ENCODE measurements at regions not wholly inside any gene's neighbourhood (a gene's known extent, or its start where the extent isn't known, plus 50 kb on each side); places are given as distances from the start of the nearest gene placed in this dataset.
A peak's percentile ranks its signal among the peaks of the same experiment; 100 is the strongest.

DNA sequence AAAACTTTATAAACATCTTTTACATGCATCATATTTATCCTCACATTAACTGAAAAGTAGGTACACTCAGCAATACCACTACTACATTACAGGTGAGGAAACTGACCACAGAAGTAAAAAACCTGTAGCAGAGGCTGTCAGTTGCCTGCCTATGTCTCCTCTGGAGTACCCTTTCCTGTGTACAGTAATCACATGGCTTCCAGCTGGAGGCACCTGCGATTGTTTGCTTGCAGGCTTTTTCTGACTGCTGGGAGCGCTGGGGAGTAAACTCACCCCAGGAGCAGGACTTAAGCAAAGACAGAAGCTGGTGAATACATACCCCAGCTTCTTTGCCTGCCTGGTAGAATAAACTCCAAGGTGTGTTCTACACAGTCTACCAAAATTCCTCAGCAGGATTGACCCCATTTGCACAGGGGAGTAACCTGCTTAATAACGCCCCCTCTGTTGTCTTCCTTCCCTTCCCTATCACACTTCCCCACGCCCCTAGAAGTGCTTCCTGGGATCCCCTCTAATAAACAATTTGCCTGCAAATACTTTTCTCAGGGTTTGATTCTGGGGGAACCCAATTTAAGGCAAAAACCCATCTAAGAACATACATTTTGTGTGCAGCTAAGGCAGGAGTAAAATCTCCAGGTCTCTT lies 138.9 kb downstream of the PTH2R start:
- peak; percentile 94 for DNase-seq

- no peak for DNase-seq
These were observed 139.5 kb downstream of the PTH2R start for GRCh38 chr2:208546107-208546506.

DNA sequence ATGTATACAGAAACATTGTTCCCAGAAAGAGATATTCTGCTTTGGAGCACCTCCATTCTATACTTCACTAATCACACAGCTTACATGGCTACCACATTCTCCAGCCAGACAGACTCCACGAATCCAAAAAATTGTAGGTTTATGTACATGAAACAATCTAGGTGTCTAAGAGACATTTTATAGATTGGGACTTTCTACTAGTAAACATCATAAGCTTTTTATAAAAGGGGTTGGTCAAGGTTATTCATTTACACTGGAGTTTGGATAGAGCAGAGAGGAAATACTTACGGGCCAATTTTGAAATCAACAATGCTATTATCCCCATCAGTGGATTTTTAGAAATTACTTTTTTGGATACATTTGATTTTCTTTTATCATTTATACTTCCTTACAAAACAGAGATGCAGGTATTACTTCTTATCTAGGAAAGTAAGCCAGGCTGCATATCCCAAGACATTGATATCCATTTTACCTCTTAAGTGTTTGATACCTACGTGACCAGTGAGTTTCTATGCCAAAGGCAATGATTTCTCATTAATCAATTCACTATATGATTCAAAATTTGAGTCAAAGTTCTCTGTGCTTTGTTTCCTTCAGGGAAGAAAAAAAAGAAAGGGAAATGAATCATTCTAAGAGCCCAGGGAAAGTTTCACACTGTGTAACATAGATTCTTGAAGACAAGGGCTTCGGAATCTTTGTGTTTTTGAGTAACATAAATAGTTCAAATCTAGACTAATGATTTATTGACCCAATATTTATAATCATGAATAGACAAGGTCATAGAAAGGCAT lies 140.5 kb downstream of the PTH2R start:
- DNase-seq: no peak

DNA sequence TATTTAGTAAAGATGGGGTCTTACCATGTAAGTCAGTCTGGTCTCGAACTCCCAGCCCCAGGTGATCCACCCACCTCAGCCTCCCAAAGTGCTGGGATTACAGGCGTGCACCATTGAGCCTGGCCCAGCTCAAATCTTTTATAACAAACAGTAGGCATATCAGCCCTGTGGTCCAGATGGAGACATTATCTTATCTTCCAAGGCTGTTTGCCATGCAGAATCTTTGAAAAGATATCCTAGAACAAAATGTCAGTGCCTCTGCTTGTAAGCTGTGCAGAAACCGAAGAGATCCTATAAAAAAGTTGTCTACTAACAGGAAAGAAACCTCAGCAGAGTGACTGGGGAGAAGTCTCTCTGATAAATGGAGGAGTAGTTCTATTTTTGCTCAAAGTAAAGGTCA lies 142.1 kb downstream of the PTH2R start:
- DNase-seq: no peak

GRCh38 chr2:208549546-208550158 lies 143.1 kb downstream of the PTH2R start:
- DNase-seq: no peak

DNA sequence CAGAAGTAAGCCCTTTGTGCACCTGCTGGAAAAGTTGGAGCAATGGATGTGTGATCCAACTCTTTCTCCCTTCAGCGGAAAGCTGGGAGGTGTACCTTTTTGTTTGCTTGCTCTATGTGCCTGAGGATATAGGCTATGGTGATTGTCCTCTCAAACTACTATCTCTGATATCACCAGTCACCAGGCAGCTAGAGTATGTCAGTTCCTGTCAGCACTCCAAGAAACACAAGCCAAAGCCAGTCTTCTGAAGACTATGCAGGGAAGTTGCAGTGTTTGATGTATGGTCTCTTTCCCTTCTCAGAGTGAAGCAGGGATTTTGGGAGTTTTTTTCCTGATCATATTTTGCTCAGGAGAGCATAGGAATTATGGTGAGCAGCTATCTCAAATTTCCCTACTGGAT lies 146.4 kb downstream of the PTH2R start:
- no peak for DNase-seq

- peak; percentile 54 for DNase-seq
These were observed 150.4 kb downstream of the PTH2R start for GRCh38 chr2:208556983-208557484.

DNA sequence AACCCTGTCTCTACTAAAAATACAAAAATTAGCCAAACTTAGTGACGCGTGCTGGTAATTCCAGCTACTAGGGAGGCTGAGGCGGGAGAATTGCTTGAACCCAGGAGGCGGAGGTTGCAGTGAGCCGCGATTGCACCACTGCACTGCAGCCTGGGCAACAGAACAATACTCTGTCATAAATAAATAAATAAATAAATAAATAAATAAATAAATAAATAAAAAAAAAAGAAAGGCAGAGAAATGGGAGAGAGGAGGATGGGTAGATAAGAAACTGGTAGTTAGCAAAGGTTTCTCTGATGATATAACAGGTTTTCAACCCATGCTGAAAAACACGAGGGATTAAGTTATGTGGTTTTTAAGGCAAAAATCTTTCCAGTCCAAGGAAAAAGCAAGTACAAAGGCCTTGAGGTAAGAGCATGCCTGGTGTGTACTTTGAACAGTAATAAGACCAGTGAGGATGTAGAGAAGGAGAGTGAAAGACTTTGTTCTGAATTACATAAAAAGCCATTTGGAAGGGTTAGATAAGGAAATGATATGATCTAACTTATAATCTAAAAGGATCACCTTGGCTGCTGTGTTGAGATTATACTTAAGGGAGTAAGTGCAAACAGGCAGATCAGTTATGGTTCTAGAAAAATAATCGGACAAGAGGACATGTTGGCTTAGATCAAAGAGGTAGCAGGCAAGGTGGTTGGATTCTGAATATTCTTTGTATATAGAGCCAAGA lies 159.3 kb downstream of the PTH2R start:
- no peak for DNase-seq

GRCh38 chr2:208568203-208568602 lies 161.6 kb downstream of the PTH2R start:
- DNase-seq: no peak

DNA sequence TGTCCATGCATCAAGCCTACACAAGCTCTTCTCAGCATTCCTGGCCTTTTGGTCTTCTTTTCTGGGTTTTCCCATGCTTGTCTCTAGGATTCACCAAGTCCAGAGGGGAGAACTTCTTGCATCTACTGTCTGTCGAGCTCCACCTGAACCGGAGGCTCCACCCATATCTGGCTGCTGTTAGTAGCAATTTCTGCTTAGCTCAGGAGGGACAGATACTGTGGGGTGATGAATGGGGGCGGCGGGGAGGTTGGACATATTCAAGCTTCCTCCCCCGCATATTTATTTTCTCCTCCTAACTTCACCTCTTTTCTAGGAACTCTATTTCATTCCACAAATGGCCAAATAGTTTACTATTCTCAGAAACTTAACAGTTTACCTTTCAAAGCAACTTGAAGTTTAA lies 163.5 kb downstream of the PTH2R start:
- DNase-seq: no peak

DNA sequence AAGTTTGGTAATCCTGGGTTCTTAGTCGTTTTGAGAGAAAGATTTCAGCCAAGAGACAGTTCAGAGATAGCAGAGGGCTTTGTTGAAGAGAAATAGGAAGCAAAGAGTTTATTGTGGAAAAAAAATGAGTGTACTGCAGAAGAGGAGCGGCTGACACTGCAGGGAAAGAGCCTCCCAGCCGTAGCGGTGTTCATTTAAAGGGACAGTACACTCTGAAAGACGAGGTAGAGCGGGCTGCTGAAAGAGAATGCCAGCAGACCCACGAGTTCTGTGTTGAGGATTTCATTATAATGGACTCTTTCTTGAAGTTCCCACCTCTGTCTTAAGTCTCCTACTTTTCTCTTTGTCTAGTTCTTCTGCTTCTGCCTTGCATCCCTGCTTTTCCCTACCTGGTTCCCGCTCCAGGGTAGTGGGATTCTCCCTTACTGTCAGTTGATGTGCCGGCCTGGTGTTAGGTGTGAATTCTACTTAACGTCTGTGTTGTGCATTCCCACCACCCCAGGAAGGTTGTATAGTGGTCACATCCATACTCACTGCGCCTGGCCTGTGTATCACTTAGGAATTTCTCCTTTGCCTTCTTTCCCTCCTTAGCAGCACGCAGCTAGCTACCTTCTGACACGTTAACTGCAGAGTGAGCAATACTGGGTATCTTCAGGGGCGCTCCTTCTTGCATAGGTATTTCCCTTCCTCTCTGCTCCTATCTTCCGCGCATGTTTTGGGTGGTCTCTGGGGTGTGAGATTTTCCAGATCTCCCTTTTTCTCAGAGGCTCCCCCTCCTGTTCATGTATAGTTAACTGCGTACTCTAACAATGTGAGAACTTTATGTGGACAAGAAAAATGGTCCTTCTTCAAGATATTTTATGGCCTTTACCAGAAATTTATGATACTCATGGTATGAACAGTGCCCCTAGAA lies 164.5 kb downstream of the PTH2R start:
- no peak for DNase-seq

DNA sequence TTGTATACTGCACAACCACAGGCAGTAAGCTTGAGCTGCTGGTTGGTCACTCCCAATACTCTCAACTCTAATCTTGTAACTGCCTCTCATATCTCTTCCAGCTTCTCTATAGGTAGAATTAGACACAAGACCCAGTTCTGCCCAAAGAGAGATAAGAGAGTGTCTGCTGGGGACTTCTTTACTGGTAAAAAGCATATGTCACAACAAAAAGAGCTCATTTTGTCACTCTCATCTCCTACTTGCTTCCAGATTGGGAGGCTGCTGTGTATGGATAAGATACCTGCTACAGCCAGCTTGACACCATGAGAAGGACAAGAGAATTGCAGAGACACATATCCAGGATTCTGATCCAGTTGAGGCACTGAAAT lies 165.2 kb downstream of the PTH2R start:
- DNase-seq: no peak

DNA sequence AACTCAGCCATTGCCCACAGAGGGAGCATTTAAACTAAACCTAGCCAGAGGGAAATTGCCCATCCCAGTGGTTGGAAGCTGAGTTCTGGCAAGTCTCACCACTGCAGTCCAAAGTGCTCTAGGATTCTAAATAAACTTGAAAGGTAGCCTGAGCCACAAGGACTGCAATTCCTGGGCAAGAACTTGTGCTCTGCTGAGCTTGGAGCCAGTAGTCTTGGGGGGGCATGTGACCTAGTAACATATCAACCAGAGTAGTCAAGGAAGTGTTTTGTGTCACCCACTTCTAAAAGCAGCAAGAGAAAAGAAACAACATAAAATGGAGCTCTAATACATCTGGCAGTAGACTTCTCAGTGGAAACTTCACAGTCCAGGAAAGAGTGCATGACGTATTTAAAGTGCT lies 167.0 kb downstream of the PTH2R start:
- DNase-seq: no peak

DNA sequence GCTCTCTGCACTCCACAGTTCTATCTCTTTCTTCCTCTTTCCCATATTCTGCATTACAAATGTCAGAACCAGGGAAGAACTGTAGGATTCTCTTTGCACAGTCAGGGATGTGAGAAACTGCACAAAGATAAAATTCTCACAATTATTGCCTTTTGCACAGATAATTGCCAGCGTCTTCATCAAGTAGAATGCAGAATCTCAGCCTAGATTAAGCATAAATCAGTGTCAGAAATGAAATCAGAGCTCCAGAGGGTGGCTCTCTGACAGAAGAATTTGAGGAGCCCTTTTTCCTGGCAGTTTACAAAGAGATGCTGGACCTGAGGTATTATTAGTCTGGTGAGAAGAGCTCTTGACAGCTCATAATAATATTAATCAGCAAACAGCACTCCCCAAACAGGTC lies 173.1 kb downstream of the PTH2R start:
- no peak for DNase-seq

DNA sequence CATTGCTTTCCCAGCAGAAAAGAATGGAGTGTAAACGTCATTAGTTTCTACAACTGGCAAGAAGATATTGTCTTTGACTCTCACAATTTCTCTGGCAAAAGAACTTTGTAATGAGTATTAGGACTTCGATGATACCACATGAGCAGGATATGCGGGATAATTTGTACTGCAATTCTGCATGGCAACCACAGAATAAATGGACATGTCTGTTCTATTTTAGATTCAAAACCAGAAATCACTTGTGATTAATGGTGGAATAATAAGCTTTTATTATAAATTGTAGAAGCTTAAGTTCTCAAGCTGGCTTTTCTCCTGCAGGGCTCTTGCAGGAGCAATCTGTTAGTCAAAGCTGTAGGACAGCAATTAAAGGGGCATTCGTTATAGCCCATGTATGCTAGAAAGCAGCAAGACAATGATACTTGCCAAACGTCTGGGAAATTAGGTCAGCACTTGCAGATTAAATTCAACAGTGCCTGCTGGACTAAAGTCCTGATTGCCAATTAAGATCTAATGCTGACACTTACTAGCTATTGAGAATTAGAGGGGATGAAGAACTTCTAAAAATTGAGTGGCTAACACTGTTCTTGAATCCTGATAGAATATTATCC lies 177.9 kb downstream of the PTH2R start:
- DNase-seq: no peak

DNA sequence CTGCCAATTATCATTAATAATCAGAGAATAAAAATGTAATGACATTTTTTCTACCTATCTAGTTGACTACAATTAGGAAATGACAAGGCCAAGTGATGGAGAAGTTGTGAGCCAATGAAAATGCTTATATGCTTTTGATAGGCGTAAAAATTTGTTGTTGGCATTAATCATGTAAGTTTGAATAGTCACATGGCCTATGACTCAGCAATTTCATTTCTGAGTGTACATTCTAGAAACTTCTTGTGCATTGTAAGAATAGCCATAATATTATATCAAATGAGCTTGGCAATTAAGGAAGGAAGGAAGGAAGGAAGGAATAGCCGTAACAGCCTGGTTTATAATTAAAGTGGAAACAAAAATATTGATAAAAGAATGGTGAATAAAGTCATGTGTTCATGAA lies 179.9 kb downstream of the PTH2R start:
- DNase-seq: no peak

GRCh38 chr2:208594642-208595385 lies 188.2 kb downstream of the PTH2R start:
- DNase-seq: no peak

DNA sequence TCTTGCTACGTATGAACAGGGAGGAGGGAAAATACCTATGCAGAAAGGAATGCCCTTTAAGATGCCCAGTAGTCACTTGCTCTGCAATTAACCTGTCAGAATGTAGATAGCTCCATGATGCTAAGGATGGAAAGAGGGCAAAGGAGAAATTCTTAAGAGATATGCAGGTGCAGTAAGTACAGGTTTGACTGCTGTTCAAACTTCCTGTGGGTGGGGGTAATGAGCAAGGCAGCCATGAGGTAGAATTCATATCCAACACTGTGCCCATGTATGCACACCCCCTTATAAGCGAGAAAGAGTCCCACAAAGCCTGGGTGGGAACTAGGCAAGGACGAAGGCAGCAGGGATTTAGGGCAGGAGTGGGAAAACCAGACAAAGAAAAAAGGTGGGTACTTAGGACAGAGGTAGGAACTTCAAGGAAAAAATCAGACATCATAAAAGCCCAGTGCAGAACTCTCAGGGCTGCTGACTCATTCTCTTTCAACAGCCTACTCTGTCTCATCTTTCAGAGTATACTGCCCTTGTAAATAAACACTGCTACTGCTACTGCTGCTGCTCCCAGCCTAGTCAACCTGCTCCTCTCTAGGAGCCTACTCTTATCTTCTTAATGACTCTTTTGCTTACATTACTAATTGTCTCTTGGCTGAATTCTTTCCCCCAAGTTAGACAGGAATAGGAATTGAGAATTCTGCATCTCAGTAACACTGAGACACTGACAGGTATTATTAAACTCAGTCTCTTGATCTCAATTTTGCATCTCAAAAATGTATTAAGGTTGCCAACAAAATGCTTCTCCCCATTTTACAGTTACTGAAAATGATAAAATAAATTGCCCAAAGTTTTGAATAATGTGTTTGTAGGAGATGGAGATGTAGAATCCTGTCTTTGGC lies 189.0 kb downstream of the PTH2R start:
- DNase-seq: peak; percentile 87

DNA sequence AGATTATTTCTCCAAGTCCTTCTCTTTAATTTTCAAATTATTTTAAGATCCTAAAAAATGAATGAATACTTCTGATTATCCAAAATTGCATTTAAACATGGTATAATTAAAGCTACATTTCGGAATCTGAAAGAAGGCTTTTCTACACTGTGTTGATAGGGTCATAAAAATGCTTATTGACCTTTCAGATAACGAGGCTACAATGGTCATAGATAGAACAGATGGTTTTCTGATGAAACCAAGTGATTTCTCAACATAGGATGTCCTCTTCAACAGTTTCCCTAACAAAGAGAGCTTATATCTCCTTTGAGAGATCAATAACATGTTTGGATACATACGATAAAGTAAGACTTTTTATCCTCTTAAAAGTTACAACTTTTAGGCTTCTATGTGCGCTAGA lies 201.1 kb downstream of the PTH2R start:
- DNase-seq: peak; percentile 47
